ENCODE measurements at regions not wholly inside any gene's neighbourhood (a gene's known extent, or its start where the extent isn't known, plus 50 kb on each side); places are given as distances from the start of the nearest gene placed in this dataset.

DNA sequence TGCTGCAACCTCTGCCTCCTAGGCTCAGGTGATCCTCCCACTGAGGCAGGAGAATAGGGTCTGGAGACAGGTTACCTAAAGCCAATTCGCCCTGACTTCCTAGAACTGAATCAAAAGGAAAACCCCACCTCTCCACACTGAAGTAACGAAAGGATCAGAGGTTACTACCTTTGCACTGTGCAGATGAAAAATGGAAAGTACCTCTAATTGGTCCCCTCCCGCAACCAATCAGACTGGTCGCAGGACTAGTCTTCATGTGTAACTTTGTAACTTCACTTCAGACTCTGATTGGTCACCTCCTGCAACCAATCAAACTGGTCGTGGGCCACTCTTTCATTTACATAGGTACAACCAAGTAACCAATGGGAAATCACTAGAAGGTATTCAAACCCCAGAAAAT is 61.1 kb downstream of the ATXN3L start:
- no peaks in the 10 kb centered on the region for H3K4me1 ChIP-seq (ENCODE audit: control insufficient read depth in 2 of 3, insufficient read depth in 2 of 3, low read depth in 1 of 3, low read length in 3 of 3)
- no peaks in the 10 kb centered on the region for H3K36me3 ChIP-seq (ENCODE audit: control insufficient read depth in 2 of 3, insufficient read depth in 3 of 3, low read length in 3 of 3)
- no peaks in the 10 kb centered on the region for H3K9me3 ChIP-seq (ENCODE audit: control insufficient read depth in 2 of 3, insufficient read depth in 1 of 3, low read length in 3 of 3)
- TF ChIP-seq, protein P1, sequence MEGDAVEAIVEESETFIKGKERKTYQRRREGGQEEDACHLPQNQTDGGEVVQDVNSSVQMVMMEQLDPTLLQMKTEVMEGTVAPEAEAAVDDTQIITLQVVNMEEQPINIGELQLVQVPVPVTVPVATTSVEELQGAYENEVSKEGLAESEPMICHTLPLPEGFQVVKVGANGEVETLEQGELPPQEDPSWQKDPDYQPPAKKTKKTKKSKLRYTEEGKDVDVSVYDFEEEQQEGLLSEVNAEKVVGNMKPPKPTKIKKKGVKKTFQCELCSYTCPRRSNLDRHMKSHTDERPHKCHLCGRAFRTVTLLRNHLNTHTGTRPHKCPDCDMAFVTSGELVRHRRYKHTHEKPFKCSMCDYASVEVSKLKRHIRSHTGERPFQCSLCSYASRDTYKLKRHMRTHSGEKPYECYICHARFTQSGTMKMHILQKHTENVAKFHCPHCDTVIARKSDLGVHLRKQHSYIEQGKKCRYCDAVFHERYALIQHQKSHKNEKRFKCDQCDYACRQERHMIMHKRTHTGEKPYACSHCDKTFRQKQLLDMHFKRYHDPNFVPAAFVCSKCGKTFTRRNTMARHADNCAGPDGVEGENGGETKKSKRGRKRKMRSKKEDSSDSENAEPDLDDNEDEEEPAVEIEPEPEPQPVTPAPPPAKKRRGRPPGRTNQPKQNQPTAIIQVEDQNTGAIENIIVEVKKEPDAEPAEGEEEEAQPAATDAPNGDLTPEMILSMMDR (IDR thresholded peaks at IDR 0.05; ENCODE audit: borderline replicate concordance, extremely low read depth, insufficient read depth): no peak
- H3K27me3 ChIP-seq (ENCODE audit: control insufficient read depth, insufficient read depth, low read length): no peaks in the 10 kb centered on the region
- DNase-seq (no peak), FAIRE-seq (no peak)
- intact Hi-C loops (cut with DNase I): no loop called here
- no peak overlapping the region for H3K27ac ChIP-seq (ENCODE audit: low read depth in 2 of 2, low read length in 2 of 2)
- no peak overlapping the region for H3K9ac ChIP-seq (ENCODE audit: low read length in 3 of 3)
- no peak overlapping the region for H3K4me3 ChIP-seq (ENCODE audit: low read length in 3 of 3)

DNA sequence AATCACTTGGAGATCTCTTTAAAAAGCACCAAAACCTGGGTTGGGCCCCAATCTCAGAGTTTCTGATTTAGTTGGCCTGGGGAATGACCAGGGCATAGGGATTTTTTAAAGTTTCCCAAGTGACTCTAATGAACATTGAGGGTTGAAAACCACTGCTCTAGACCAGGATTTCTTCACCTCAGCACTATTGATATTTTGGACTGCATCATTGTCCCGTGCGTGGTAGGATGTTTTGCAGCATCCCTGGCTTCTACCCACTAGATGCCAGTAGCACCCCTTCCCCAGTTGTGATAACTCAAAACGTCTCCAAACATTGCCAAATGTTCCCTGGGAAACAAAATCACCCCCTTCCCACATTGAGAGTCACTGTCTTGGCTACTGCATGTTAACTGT is 61.8 kb downstream of the ATXN3L start:
- FAIRE-seq (no peak), DNase-seq (no peak)
- TF ChIP-seq, protein P1 (IDR thresholded peaks at IDR 0.05; ENCODE audit: borderline replicate concordance, extremely low read depth, insufficient read depth): no peak
- Histone ChIP-seq H3K4me1 (ENCODE audit: control insufficient read depth in 2 of 3, insufficient read depth in 2 of 3, low read depth in 1 of 3, low read length in 3 of 3) (no peaks in the 10 kb centered on the region), H3K4me3 (ENCODE audit: low read length in 3 of 3) (no peak overlapping the region), H3K27me3 (ENCODE audit: control insufficient read depth, insufficient read depth, low read length) (no peaks in the 10 kb centered on the region), H3K9ac (ENCODE audit: low read length in 3 of 3) (no peak overlapping the region), H3K9me3 (ENCODE audit: control insufficient read depth in 2 of 3, insufficient read depth in 1 of 3, low read length in 3 of 3) (no peaks in the 10 kb centered on the region), H3K27ac (ENCODE audit: low read depth in 2 of 2, low read length in 2 of 2) (no peak overlapping the region), H3K36me3 (ENCODE audit: control insufficient read depth in 2 of 3, insufficient read depth in 3 of 3, low read length in 3 of 3) (no peaks in the 10 kb centered on the region)
- intact Hi-C loops (cut with DNase I): no loop called here

DNA sequence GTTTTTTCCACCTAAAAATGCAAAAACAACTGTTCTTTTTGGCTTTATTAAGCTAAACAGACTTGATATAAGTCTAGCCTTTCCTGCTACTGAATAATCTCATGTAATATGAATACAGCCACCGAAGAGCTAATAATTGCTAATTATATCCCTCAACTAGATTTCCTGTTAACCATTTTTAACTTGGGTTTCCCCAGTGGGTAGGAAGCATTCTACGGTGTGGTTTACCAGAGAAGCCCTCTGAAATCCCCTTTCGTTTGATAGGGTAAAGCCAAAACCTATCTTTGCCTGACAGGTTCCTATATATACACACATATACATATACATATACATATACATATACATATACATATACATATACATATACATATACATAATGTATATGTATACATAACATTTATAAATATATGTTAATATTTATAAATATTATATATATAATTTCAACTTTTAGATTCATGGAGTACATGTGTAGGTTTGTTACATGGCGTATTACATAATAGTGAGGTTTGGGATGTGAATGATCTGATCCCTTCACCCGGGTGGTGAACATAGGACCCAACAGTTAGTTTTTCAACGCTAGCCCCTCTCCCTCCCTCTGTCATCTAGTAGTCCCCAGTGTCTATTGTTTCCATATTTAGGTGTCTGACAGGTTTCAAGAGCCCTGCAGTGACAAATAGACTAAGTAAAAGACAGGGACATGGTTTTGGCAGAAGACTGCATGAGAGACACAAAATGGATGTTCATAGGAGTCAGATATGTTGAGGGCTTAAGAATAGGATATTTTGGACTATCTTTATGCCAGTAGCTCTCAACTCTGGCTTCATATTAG is 62.4 kb downstream of the ATXN3L start:
- H3K36me3 ChIP-seq (ENCODE audit: control insufficient read depth in 2 of 3, insufficient read depth in 3 of 3, low read length in 3 of 3): no peaks in the 10 kb centered on the region
- FAIRE-seq: no peak
- peaks cover 3% of the 10 kb centered on the region for H3K27me3 ChIP-seq (ENCODE audit: control insufficient read depth, insufficient read depth, low read length)
- no peak for DNase-seq
- H3K4me3 ChIP-seq (ENCODE audit: low read length in 3 of 3): no peak overlapping the region
- H3K27ac ChIP-seq (ENCODE audit: low read depth in 2 of 2, low read length in 2 of 2): no peak overlapping the region
- TF ChIP-seq, protein P1 (IDR thresholded peaks at IDR 0.05; ENCODE audit: borderline replicate concordance, extremely low read depth, insufficient read depth): no peak
- no peak overlapping the region for H3K9ac ChIP-seq (ENCODE audit: low read length in 3 of 3)
- no peaks in the 10 kb centered on the region for H3K4me1 ChIP-seq (ENCODE audit: control insufficient read depth in 2 of 3, insufficient read depth in 2 of 3, low read depth in 1 of 3, low read length in 3 of 3)
- no peaks in the 10 kb centered on the region for H3K9me3 ChIP-seq (ENCODE audit: control insufficient read depth in 2 of 3, insufficient read depth in 1 of 3, low read length in 3 of 3)
- intact Hi-C loops (cut with DNase I): no loop called here
